Kidney (tissue), 13 donors: ENCODE measurements at regions not wholly inside any gene's neighbourhood (a gene's known extent, or its start where the extent isn't known, plus 50 kb on each side); places are given as distances from the start of the nearest gene placed in this dataset.

Experiments used
- DNase-seq, 5 donors: peaks; one replicate each; pipeline ENCODE4 v3.0.0-alpha.2; 2013 to 2020
- FAIRE-seq: peaks from 2 replicates; lab custom pipeline; 2012; peaks lifted over from hg19 to GRCh38; lab: Jason Lieb, UNC
- H3K27ac ChIP-seq, 2 donors: one replicate each; pipeline ENCODE4 v1.7.0; 2013; ENCODE audit warnings: low read depth in 2 of 2, low read length in 2 of 2, inconsistent platforms in 1 of 2
- H3K27me3 ChIP-seq: one replicate; pipeline ENCODE4 v1.7.1; 2013; ENCODE audit warnings: low read length, inconsistent platforms; ENCODE audit not compliant: control insufficient read depth, insufficient read depth
- H3K36me3 ChIP-seq, 3 donors: one replicate each; pipeline versions ENCODE4 v1.7.0 to v1.7.1; 2013; ENCODE audit warnings: low read length in 3 of 3, control low read depth in 1 of 3, inconsistent platforms in 1 of 3; ENCODE audit not compliant: insufficient read depth in 3 of 3, control insufficient read depth in 2 of 3
- H3K4me1 ChIP-seq, 3 donors: one replicate each; pipeline versions ENCODE4 v1.7.0 to v1.7.1; 2013; ENCODE audit warnings: low read length in 3 of 3, inconsistent platforms in 1 of 3, low read depth in 1 of 3; ENCODE audit not compliant: control insufficient read depth in 2 of 3, insufficient read depth in 2 of 3
- H3K4me3 ChIP-seq, 3 donors: one replicate each; pipeline versions ENCODE4 v1.7.0 to v1.8.1; 2013; ENCODE audit warnings: low read length in 3 of 3, control low read depth in 1 of 3, inconsistent platforms in 1 of 3
- H3K9ac ChIP-seq, 3 donors: one replicate each; pipeline versions ENCODE4 v1.7.0 to v1.7.1; 2013; ENCODE audit warnings: low read length in 3 of 3, control low read depth in 1 of 3, inconsistent platforms in 1 of 3
- H3K9me3 ChIP-seq, 3 donors: one replicate each; pipeline versions ENCODE4 v1.7.0 to v1.7.1; 2013; ENCODE audit warnings: low read length in 3 of 3, control low read depth in 1 of 3, inconsistent platforms in 1 of 3; ENCODE audit not compliant: control insufficient read depth in 2 of 3, insufficient read depth in 1 of 3
- intact Hi-C: fragments of 100-400 bp; cut with DNase I; formaldehyde crosslinking; loops from one replicate; pipeline ENCODE4 v1.11.1; 2022
- TF ChIP-seq, protein P1 (sequence below): IDR thresholded peaks from 3 replicates; pipeline ENCODE4 v1.5.1; 2012; ENCODE audit warnings: mild to moderate bottlenecking, moderate library complexity, borderline replicate concordance; ENCODE audit not compliant: insufficient read depth; ENCODE audit errors: extremely low read depth
- donor health status: control.
- donor health status: control.
- donor health status: control.
- donor health status: control.
- donor health status: control.
- donor health status: DM: yes; HTN: yes; CAD: no.
- donor health status: Normal renal cell carcinoma (clear cell type).

DNA sequence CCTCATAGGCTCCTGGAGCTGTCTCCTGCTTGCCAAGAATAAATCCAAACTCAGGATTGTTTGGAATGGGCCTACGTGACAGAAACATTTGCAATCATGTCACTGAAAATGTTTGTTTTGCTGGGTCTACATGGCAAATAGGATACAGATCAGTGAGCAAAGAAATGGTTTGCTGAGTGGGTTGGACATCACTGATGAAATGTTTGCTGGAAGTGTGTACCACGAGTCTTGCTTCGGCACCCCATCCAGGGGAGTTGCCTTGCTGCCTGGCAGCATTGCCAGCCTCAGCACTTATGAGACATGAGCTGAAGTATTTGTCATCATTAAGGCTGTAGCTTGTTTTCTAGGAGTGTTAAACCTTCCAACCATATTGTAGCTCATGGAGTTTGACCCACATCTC is 213.3 kb upstream of the CFAP20DC start:
- no peak overlapping the region for H3K9ac ChIP-seq
- intact Hi-C loops, result no loop called here
- H3K9me3 ChIP-seq, result no peaks in the 10 kb centered on the region
- H3K4me3 ChIP-seq, result no peak overlapping the region
- TF ChIP-seq, protein P1, sequence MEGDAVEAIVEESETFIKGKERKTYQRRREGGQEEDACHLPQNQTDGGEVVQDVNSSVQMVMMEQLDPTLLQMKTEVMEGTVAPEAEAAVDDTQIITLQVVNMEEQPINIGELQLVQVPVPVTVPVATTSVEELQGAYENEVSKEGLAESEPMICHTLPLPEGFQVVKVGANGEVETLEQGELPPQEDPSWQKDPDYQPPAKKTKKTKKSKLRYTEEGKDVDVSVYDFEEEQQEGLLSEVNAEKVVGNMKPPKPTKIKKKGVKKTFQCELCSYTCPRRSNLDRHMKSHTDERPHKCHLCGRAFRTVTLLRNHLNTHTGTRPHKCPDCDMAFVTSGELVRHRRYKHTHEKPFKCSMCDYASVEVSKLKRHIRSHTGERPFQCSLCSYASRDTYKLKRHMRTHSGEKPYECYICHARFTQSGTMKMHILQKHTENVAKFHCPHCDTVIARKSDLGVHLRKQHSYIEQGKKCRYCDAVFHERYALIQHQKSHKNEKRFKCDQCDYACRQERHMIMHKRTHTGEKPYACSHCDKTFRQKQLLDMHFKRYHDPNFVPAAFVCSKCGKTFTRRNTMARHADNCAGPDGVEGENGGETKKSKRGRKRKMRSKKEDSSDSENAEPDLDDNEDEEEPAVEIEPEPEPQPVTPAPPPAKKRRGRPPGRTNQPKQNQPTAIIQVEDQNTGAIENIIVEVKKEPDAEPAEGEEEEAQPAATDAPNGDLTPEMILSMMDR, result no peak
- H3K36me3 ChIP-seq, result no peaks in the 10 kb centered on the region
- no peaks in the 10 kb centered on the region for H3K27me3 ChIP-seq
- DNase-seq (peak in 1 of 5 donors; percentile 59), FAIRE-seq (no peak)
- no peaks in the 10 kb centered on the region for H3K4me1 ChIP-seq
- H3K27ac ChIP-seq, result no peak overlapping the region

DNA sequence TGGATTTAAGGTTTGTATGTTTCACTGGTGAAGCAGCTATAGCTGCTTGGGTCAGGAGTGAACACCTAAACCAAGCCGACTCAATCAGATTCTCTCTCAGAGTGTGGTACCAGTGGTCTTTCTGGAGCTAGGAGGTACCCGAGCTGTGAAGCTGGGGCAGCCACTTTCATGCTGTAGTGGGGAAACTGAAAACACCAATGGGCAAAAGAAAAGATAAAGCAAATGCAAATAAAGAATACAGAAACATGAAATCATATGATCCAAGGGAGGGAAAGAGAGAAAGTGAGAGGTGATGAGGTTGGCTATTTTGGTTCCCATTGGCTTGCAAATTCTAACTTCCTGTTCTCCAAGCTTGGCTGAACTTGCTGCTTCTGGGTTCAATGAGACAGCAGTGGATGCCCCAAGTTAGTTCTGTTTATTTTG is 212.3 kb upstream of the CFAP20DC start:
- H3K4me3 ChIP-seq, result no peak overlapping the region
- DNase-seq (no peak), FAIRE-seq (no peak)
- TF ChIP-seq, protein P1, result no peak
- H3K27me3 ChIP-seq, result no peaks in the 10 kb centered on the region
- H3K9me3 ChIP-seq, result no peaks in the 10 kb centered on the region
- H3K9ac ChIP-seq, result no peak overlapping the region
- H3K27ac ChIP-seq, result no peak overlapping the region
- H3K36me3 ChIP-seq, result no peaks in the 10 kb centered on the region
- H3K4me1 ChIP-seq, result no peaks in the 10 kb centered on the region
- intact Hi-C loops, result no loop called here

DNA sequence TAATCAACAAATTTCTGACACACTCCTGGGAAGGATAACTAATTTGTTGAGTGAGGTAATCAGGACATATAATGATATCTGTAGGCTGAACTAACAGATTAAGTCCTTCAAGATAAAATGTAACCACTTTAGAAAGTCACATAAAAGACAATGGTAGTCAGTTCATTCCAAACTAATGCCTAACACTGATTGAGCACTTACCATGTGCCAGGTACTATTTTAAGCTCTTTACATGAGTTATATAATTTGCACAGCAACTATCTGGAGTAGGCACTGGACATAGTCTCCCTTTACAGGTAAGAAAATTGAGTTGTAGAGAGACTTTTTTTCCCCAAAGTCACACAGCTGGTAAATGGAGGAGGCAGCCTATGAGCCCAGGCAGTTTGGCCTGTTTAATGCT is 211.2 kb upstream of the CFAP20DC start:
- TF ChIP-seq, protein P1, result no peak
- FAIRE-seq, result no peak
- Histone ChIP-seq H3K4me1 (no peaks in the 10 kb centered on the region), H3K36me3 (no peaks in the 10 kb centered on the region), H3K4me3 (no peak overlapping the region), H3K9ac (no peak overlapping the region), H3K27me3 (no peaks in the 10 kb centered on the region), H3K9me3 (no peaks in the 10 kb centered on the region), H3K27ac (no peak overlapping the region)
- DNase-seq, result no peak
- intact Hi-C loops, result no loop called here

DNA sequence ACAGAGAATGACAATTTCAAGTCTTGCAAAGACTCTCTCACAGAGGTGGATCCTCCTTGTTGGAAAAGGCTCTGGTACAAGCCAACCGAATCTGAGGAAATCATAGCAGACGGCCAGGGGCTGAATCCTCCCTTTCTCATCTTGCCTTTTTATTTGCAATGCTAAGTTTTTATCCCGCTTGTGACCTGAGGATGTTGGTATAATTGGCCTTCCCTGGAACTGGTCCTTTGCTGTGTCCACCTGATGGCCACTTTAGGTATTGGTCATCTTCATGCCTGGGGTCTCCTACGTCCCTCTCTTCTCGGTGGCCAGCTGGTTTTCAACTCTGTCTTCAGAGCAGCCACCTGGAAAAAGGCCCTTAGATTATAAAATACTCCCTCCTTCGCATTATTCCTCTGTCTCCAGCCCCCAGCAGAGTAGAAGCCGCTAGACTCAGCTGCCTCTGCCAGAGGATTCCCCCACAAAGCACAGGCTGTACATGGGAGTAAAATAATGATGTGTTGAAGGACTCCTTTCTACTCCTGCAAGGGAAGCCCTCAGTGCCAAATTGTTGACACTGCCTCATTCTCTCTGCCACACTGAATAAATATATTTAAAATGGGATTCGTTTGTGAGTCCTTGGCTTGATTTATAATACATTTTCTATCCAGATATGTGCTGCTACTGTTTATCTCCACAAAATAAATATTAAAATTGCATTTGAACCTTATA is 208.9 kb upstream of the CFAP20DC start:
- Histone ChIP-seq H3K9ac (no peak overlapping the region), H3K9me3 (no peaks in the 10 kb centered on the region), H3K36me3 (no peaks in the 10 kb centered on the region), H3K27me3 (no peaks in the 10 kb centered on the region), H3K4me3 (no peak overlapping the region), H3K27ac (no peak overlapping the region), H3K4me1 (no peaks in the 10 kb centered on the region)
- TF ChIP-seq, protein P1, result no peak
- DNase-seq, result no peak
- FAIRE-seq, result no peak
- intact Hi-C loops, result no loop called here
